HCT116 (cell line): ENCODE measurements at regions not wholly inside any gene's neighbourhood (a gene's known extent, or its start where the extent isn't known, plus 50 kb on each side); places are given as distances from the start of the nearest gene placed in this dataset.

Source experiments
- ATAC-seq: fragments of 200-7000 bp; cut with Tn5 transposase; 2 replicates; pipeline ENCODE4 v1.9.1; 2020; ENCODE audit warnings: mild to moderate bottlenecking, moderate library complexity
- BruUV-seq: library from RNA; stranded (reverse); fragments of 400-500 nt; replicated peaks from 2 replicates; lab custom pipeline; 2021; lab: Mats Ljungman, UMichigan
- CTCF ChIA-PET: fragments of 300-600 bp; sonication (Branson Sonifier 250); formaldehyde crosslinking; loops from one replicate; lab custom pipeline; 2021; ENCODE audit warnings: antibody characterized with exemption; lab: Charles Lee
- POLR2A ChIA-PET: fragments of 300-600, 350-600 bp; sonication (Branson Sonifier 250); formaldehyde crosslinking; loops from one replicate; lab custom pipeline; 2021; ENCODE audit warnings: antibody characterized with exemption; lab: Charles Lee
- RAD21 ChIA-PET, 2 experiments: fragments of 300-600 bp; sonication (Branson Sonifier 250); formaldehyde crosslinking; loops; one replicate each; lab custom pipeline; 2023; ENCODE audit warnings: low total read pairs in 2 of 2; ENCODE audit not compliant: uncharacterized antibody in 2 of 2, unreplicated experiment in 2 of 2, low non-redundant PET in 1 of 2; lab: Charles Lee
- DNase-seq: peaks from one replicate; pipeline ENCODE4 v3.0.0-alpha.2; 2010; ENCODE audit warnings: low read depth, low spot score
- H2AFZ ChIP-seq: fragments of 200-600 bp; shearing (Covaris generic), sonication (generic); 2 replicates; pipeline ENCODE4 v1.6.1; 2017; ENCODE audit warnings: low read depth, mixed run types, mixed read lengths, antibody characterized with exemption, low read length; ENCODE audit not compliant: poor library complexity, severe bottlenecking
- H3K27ac ChIP-seq: 2 replicates; pipeline ENCODE4 v1.5.1; 2012; ENCODE audit warnings: low read depth, low read length
- H3K27me3 ChIP-seq: fragments of 200-600 bp; sonication (generic); 2 replicates; pipeline ENCODE4 v1.6.1; 2016; ENCODE audit warnings: mixed run types, low read length, mixed read lengths; ENCODE audit not compliant: insufficient read depth
- H3K36me3 ChIP-seq, 2 experiments: fragments of 200-500 bp in 1 of 2; fragments of 200-600 bp in 1 of 2; sonication (Bioruptor generic) in 1 of 2; sonication (generic) in 1 of 2; 2 replicates each; pipeline versions ENCODE4 v1.5.1 to v1.6.1; 2014 to 2016; ENCODE audit warnings: low read length in 2 of 2, inconsistent platforms in 1 of 2, mixed read lengths in 1 of 2, mixed run types in 1 of 2; ENCODE audit not compliant: insufficient read depth in 2 of 2, control insufficient read depth in 1 of 2
- H3K4me1 ChIP-seq, 2 experiments: fragments of 200-600 bp in 1 of 2; sonication (generic) in 1 of 2; 2 replicates each; pipeline versions ENCODE4 v1.5.1 to v1.6.1; 2012 to 2017; ENCODE audit warnings: low read length in 2 of 2, inconsistent platforms in 1 of 2, mild to moderate bottlenecking in 1 of 2, mixed read lengths in 1 of 2, mixed run types in 1 of 2, moderate library complexity in 1 of 2; ENCODE audit not compliant: insufficient read depth in 2 of 2, control insufficient read depth in 1 of 2
- H3K4me2 ChIP-seq: fragments of 200-600 bp; sonication (generic); 2 replicates; pipeline ENCODE4 v1.6.1; 2017; ENCODE audit warnings: mixed run types, low read length, mixed read lengths
- H3K4me3 ChIP-seq, 2 experiments: fragments of 200-600 bp in 1 of 2; sonication (generic) in 1 of 2; replicated peaks in 1 of 2; 2 replicates each; pipeline ENCODE4 v1.5.1; 2011 to 2016; ENCODE audit warnings: low read length in 2 of 2, control low read depth in 1 of 2, low read depth in 1 of 2, mild to moderate bottlenecking in 1 of 2, mixed read lengths in 1 of 2, mixed run types in 1 of 2
- H3K79me2 ChIP-seq: fragments of 200-600 bp; sonication (generic); 2 replicates; pipeline ENCODE4 v1.6.1; 2017; ENCODE audit warnings: mild to moderate bottlenecking, mixed run types, low read length, moderate library complexity, mixed read lengths; ENCODE audit not compliant: insufficient read depth
- H3K9ac ChIP-seq: fragments of 200-600 bp; sonication (generic); 2 replicates; pipeline ENCODE4 v1.6.1; 2016; ENCODE audit warnings: low read length, mixed read lengths
- H3K9me2 ChIP-seq: fragments of 200-600 bp; sonication (generic), shearing (Covaris generic); 2 replicates; pipeline ENCODE4 v1.6.1; 2017; ENCODE audit warnings: mixed run types, mild to moderate bottlenecking, moderate library complexity; ENCODE audit not compliant: insufficient read depth
- H3K9me3 ChIP-seq, 2 experiments: fragments of 200-500 bp in 1 of 2; fragments of 200-600 bp in 1 of 2; sonication (Bioruptor generic) in 1 of 2; sonication (generic) in 1 of 2; 2 replicates each; pipeline ENCODE4 v1.6.1; 2014 to 2017; ENCODE audit warnings: low read length in 2 of 2, mixed read lengths in 2 of 2, inconsistent platforms in 1 of 2, low read depth in 1 of 2, mild to moderate bottlenecking in 1 of 2, mixed run types in 1 of 2, moderate library complexity in 1 of 2; ENCODE audit not compliant: control insufficient read depth in 1 of 2, insufficient read depth in 1 of 2
- H4K20me1 ChIP-seq: fragments of 200-600 bp; sonication (generic), shearing (Covaris generic); 2 replicates; pipeline ENCODE4 v1.6.1; 2017; ENCODE audit warnings: mixed run types, mild to moderate bottlenecking, moderate library complexity; ENCODE audit not compliant: insufficient read depth
- ATF3 ChIP-seq: IDR thresholded peaks from 2 replicates; pipeline ENCODE4 v1.6.1; 2012
- CEBPB ChIP-seq: IDR thresholded peaks from 2 replicates; pipeline ENCODE4 v1.6.1; 2012; ENCODE audit warnings: low read depth
- EZH2phosphoT487 ChIP-seq: fragments of 200-600 bp; IDR thresholded peaks from 2 replicates; pipeline ENCODE4 v1.6.1; 2018; ENCODE audit warnings: antibody characterized with exemption, borderline replicate concordance
- FOSL1 ChIP-seq: IDR thresholded peaks from 2 replicates; pipeline ENCODE4 v1.6.1; 2012; ENCODE audit warnings: low read depth
- MAX ChIP-seq: IDR thresholded peaks from 2 replicates; pipeline ENCODE4 v1.6.1; 2012
- POLR2AphosphoS5 ChIP-seq: IDR thresholded peaks from 2 replicates; pipeline ENCODE4 v1.6.1; 2011; ENCODE audit warnings: mild to moderate bottlenecking, low read depth, low read length, moderate library complexity
- SRF ChIP-seq: IDR thresholded peaks from 2 replicates; pipeline ENCODE4 v1.6.1; 2012; ENCODE audit warnings: low read depth
- YY1 ChIP-seq: IDR thresholded peaks from 2 replicates; pipeline ENCODE4 v1.6.1; 2011; ENCODE audit warnings: low read length, low read depth, moderate library complexity, mild to moderate bottlenecking; ENCODE audit not compliant: insufficient replicate concordance; ENCODE audit errors: extremely low read depth
- ZBTB33 ChIP-seq: IDR thresholded peaks from 2 replicates; pipeline ENCODE4 v1.6.1; 2011; ENCODE audit warnings: mild to moderate bottlenecking, low read length, moderate library complexity; ENCODE audit not compliant: insufficient replicate concordance; ENCODE audit errors: extremely low read depth
- ZFX ChIP-seq: fragments of 450-650 bp; IDR thresholded peaks from 2 replicates; pipeline ENCODE4 v1.6.1; 2017
- intact Hi-C: fragments of 100-400 bp; cut with micrococcal nuclease; formaldehyde crosslinking; loops from 2 replicates; pipeline ENCODE4 v1.10.0; 2022
- TF ChIP-seq, protein P1 (sequence below): IDR thresholded peaks from 2 replicates; pipeline ENCODE4 v1.6.1; 2012; ENCODE audit warnings: low read depth

- Histone ChIP-seq H3K9me2 (no peaks in the 10 kb centered on the region), H3K9ac (no peak overlapping the region), H3K27ac (no peak overlapping the region), H3K9me3 (no peaks in the 10 kb centered on the region), H3K27me3 (0 out of 2 replicates have a peak, but pooled peaks cover 2% of the 10 kb centered on the region), H3K4me3 (no peak overlapping the region), H2AFZ (no peak overlapping the region), H3K4me1 (no peaks in the 10 kb centered on the region), H4K20me1 (no peaks in the 10 kb centered on the region), H3K79me2 (no peaks in the 10 kb centered on the region), H3K36me3 (no peaks in the 10 kb centered on the region), H3K4me2 (no peak overlapping the region)
- DNase-seq (no peak), ATAC-seq (no peak)
- ChIA-PET POLR2A (no interaction called here), CTCF (no interaction called here), RAD21 (no interaction called here)
- no TSS peak for BruUV-seq
- intact Hi-C loops = no loop called here
- TF ChIP-seq ATF3 (no peak), POLR2AphosphoS5 (no peak)
- TF ChIP-seq, protein P1, sequence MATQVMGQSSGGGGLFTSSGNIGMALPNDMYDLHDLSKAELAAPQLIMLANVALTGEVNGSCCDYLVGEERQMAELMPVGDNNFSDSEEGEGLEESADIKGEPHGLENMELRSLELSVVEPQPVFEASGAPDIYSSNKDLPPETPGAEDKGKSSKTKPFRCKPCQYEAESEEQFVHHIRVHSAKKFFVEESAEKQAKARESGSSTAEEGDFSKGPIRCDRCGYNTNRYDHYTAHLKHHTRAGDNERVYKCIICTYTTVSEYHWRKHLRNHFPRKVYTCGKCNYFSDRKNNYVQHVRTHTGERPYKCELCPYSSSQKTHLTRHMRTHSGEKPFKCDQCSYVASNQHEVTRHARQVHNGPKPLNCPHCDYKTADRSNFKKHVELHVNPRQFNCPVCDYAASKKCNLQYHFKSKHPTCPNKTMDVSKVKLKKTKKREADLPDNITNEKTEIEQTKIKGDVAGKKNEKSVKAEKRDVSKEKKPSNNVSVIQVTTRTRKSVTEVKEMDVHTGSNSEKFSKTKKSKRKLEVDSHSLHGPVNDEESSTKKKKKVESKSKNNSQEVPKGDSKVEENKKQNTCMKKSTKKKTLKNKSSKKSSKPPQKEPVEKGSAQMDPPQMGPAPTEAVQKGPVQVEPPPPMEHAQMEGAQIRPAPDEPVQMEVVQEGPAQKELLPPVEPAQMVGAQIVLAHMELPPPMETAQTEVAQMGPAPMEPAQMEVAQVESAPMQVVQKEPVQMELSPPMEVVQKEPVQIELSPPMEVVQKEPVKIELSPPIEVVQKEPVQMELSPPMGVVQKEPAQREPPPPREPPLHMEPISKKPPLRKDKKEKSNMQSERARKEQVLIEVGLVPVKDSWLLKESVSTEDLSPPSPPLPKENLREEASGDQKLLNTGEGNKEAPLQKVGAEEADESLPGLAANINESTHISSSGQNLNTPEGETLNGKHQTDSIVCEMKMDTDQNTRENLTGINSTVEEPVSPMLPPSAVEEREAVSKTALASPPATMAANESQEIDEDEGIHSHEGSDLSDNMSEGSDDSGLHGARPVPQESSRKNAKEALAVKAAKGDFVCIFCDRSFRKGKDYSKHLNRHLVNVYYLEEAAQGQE = no peak
Measured at GRCh38 chr3:25071846-25072245, 356.2 kb upstream of the RARB start.

DNA sequence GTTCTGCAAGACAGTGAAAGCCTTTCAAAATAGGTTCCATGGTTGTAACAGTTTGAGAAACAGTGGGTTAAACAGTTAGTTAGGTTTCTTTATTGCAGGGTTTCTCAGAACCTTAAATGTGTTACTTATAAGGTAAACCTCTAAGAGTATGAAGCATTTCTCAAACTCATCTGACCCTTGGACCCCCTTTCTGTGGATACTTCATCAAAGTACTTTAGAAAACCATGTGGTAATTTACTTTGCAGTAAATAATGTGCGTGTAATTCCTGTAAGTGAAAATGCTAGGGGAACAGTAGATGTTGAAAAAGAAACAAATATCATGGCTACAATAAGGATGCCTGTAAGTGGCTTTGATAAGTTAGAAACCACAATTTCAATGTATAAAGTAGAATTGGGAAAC is 354.6 kb upstream of the RARB start:
- H3K4me2 ChIP-seq = no peak overlapping the region
- ChIA-PET POLR2A (no interaction called here), CTCF (no interaction called here), RAD21 (no interaction called here)
- no peak overlapping the region for H3K27ac ChIP-seq
- no peaks in the 10 kb centered on the region for H3K9me3 ChIP-seq
- H2AFZ ChIP-seq = no peak overlapping the region
- no peak overlapping the region for H3K4me3 ChIP-seq
- H3K4me1 ChIP-seq = no peaks in the 10 kb centered on the region
- H3K27me3 ChIP-seq = 0 out of 2 replicates have a peak, but pooled peaks cover 2% of the 10 kb centered on the region
- no peaks in the 10 kb centered on the region for H3K36me3 ChIP-seq
- H3K9me2 ChIP-seq = no peaks in the 10 kb centered on the region
- intact Hi-C loops = no loop called here
- no peak for DNase-seq
- no peaks in the 10 kb centered on the region for H3K79me2 ChIP-seq
- no peak overlapping the region for H3K9ac ChIP-seq
- ATAC-seq = no peak
- H4K20me1 ChIP-seq = no peaks in the 10 kb centered on the region
- no TSS peak for BruUV-seq
- TF ChIP-seq CEBPB (no peak), FOSL1 (no peak), MAX (no peak), YY1 (no peak), EZH2phosphoT487 (no peak), SRF (no peak), ZFX (no peak), ATF3 (no peak), ZBTB33 (no peak)
